ENCODE measurements at regions not wholly inside any gene's neighbourhood (a gene's known extent, or its start where the extent isn't known, plus 50 kb on each side); places are given as distances from the start of the nearest gene placed in this dataset.

DNA sequence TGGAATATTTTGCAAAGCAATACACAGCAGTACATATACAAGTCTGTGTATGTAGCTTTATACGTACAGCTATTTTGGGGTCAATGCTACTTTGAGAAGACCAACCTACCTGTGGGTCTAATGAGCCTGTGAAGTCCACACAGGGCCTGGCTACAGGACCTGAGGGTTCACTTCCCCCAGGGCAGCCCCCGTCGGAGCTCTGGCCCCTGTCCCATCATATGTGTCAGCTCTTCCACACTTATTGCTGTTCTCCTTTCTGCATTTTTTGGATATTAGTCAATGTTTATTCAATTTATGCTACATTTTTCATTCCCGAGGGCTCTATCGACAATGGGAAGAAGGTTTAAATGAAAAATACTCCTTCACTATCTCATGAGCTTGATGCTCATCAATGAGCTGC lies 1473.6 kb downstream of the BRD1 start:
- no peak for TF ChIP-seq CTCF (conservative IDR thresholded peaks at IDR 0.05; ENCODE audit: low read depth, low read length)
- no peak for TF ChIP-seq MAZ (IDR thresholded peaks at IDR 0.05; ENCODE audit: borderline replicate concordance, low read depth, low read length)
- TF ChIP-seq CEBPB (IDR thresholded peaks at IDR 0.05; ENCODE audit: low read depth, low read length): no peak
- no peak for TF ChIP-seq MAFK (IDR thresholded peaks at IDR 0.05; ENCODE audit: low read depth, low read length)
- TF ChIP-seq RFX5 (IDR thresholded peaks at IDR 0.05; ENCODE audit: low read depth, low read length): no peak
- TF ChIP-seq, protein P1, sequence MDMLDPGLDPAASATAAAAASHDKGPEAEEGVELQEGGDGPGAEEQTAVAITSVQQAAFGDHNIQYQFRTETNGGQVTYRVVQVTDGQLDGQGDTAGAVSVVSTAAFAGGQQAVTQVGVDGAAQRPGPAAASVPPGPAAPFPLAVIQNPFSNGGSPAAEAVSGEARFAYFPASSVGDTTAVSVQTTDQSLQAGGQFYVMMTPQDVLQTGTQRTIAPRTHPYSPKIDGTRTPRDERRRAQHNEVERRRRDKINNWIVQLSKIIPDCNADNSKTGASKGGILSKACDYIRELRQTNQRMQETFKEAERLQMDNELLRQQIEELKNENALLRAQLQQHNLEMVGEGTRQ (IDR thresholded peaks at IDR 0.05; ENCODE audit: low read depth, low read length): no peak
- TF ChIP-seq POLR2A (IDR thresholded peaks at IDR 0.05; ENCODE audit: low read depth, low read length): no peak
- no peak for TF ChIP-seq BHLHE40 (IDR thresholded peaks at IDR 0.05; ENCODE audit: low read depth, low read length)
- TF ChIP-seq, protein P2, sequence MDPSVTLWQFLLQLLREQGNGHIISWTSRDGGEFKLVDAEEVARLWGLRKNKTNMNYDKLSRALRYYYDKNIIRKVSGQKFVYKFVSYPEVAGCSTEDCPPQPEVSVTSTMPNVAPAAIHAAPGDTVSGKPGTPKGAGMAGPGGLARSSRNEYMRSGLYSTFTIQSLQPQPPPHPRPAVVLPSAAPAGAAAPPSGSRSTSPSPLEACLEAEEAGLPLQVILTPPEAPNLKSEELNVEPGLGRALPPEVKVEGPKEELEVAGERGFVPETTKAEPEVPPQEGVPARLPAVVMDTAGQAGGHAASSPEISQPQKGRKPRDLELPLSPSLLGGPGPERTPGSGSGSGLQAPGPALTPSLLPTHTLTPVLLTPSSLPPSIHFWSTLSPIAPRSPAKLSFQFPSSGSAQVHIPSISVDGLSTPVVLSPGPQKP (IDR thresholded peaks at IDR 0.05; ENCODE audit: borderline replicate concordance, low read depth, low read length): no peak
- no peak for TF ChIP-seq MXI1 (IDR thresholded peaks at IDR 0.05; ENCODE audit: borderline replicate concordance, low read depth, low read length)

All from IMR-90 (cell line).